Adrenal gland (tissue), 9 donors: ENCODE measurements at regions not wholly inside any gene's neighbourhood (a gene's known extent, or its start where the extent isn't known, plus 50 kb on each side); places are given as distances from the start of the nearest gene placed in this dataset.
A peak's percentile ranks its signal among the peaks of the same experiment; 100 is the strongest.

Source experiments
- DNase-seq, 7 donors: peaks; one replicate each; pipeline ENCODE4 v3.0.0-alpha.2; 2019 to 2020
- H3K27ac ChIP-seq, 5 donors: fragments of 200-600 bp; sonication (generic) in 4 of 5; 1 replicate in 3 of 5; 2 replicates in 2 of 5; pipeline versions ENCODE4 v1.5.1 to v1.8.0; 2016 to 2020; ENCODE audit warnings: mild to moderate bottlenecking in 1 of 5
- H3K27me3 ChIP-seq: fragments of 200-600 bp; 2 replicates; pipeline ENCODE4 v1.8.0; 2021
- H3K36me3 ChIP-seq, 2 donors: fragments of 200-600 bp; replicated peaks in 1 of 2; 1 replicate in 1 of 2; 2 replicates in 1 of 2; pipeline versions ENCODE4 v1.5.1 to v1.8.0; 2018 to 2022
- H3K4me1 ChIP-seq, 2 donors: fragments of 200-600 bp; replicated peaks in 1 of 2; 1 replicate in 1 of 2; 2 replicates in 1 of 2; pipeline versions ENCODE4 v1.5.1 to v1.8.0; 2018 to 2021
- H3K4me3 ChIP-seq, 4 donors: fragments of 200-600 bp; sonication (generic) in 3 of 4; one replicate each; pipeline ENCODE4 v1.5.1; 2016 to 2018
- H3K9me3 ChIP-seq, 3 donors: fragments of 200-600 bp; sonication (generic) in 1 of 3; replicated peaks in 1 of 3; 1 replicate in 2 of 3; 2 replicates in 1 of 3; pipeline versions ENCODE4 v1.5.1 to v1.8.0; 2016 to 2021
- CTCF ChIP-seq, 6 experiments: fragments of 450-650 bp in 4 of 6; fragments of 200-600 bp in 2 of 6; sonication (generic) in 1 of 6; IDR thresholded peaks; 1 replicate in 5 of 6; 2 replicates in 1 of 6; pipeline versions ENCODE4 v1.5.1 to v1.8.0; 2016 to 2021; ENCODE audit warnings: antibody characterized with exemption in 6 of 6, mild to moderate bottlenecking in 2 of 6, moderate library complexity in 1 of 6
- POLR2A ChIP-seq, 2 donors: fragments of 450-650 bp; IDR thresholded peaks; one replicate each; pipeline ENCODE4 v1.6.1; 2017; ENCODE audit warnings: antibody characterized with exemption in 2 of 2, mild to moderate bottlenecking in 2 of 2, moderate library complexity in 1 of 2
- WGBS, 4 donors: extraction: QIAGEN DNeasy Blood & Tissue Kit in 2 of 4; methylation state at CpG; one replicate each; pipeline versions ENCODE4 v1.1.5 to v1.1.7; 2013 to 2017; 5-methylcytosine and 5-hydroxymethylcytosine counted together
- intact Hi-C, 2 donors: fragments of 100-400 bp; cut with DNase I; formaldehyde crosslinking; loops; one replicate each; pipeline versions ENCODE4 v1.14.1 to v1.15.0; 2022 to 2023
- donor health status: healthy with polysubstance abuse.
- donor health status: Bipolar disorder and iron deficiency.
- donor health status: DM: yes; HTN: yes; CAD: no.
- donor health status: DM: no; HTN: no; CAD: no.
- donor health status: DM: no; HTN: no; CAD: no.

GRCh38 chr6:169968541-169969270, 217.3 kb downstream of the ERMARD start:
- H3K36me3 ChIP-seq = no peaks in the 10 kb centered on the region
- intact Hi-C loops = no loop called here

GRCh38 chr6:169967687-169968086, 216.3 kb downstream of the ERMARD start:
- WGBS, 4 donors = 61 to 71% (median 65%) methylated on average over 8 of the region's 8 CpGs

More at GRCh38 chr6:169968541-169969270, 217.3 kb downstream of the ERMARD start:
- H3K27ac ChIP-seq = no peak overlapping the region
- DNase-seq = peak in 3 of 7 donors; percentile 14 to 17 (median 17)
- TF ChIP-seq POLR2A (IDR thresholded peaks at IDR 0.05) (no peak), CTCF (IDR thresholded peaks at IDR 0.05) (no peak)
- no peaks in the 10 kb centered on the region for H3K4me1 ChIP-seq
- 67 to 75% (median 72%) methylated on average over 14 to 15 of the region's 15 CpGs for WGBS, 4 donors
- no peak overlapping the region for H3K4me3 ChIP-seq
- no peaks in the 10 kb centered on the region for H3K27me3 ChIP-seq
- H3K9me3 ChIP-seq = no peaks in the 10 kb centered on the region

GRCh38 chr6:169966312-169967181, 215.1 kb downstream of the ERMARD start:
- no peaks in the 10 kb centered on the region for H3K36me3 ChIP-seq
- H3K4me1 ChIP-seq = no peaks in the 10 kb centered on the region
- H3K27me3 ChIP-seq = peaks cover 15% of the 10 kb centered on the region
- peak in 1 of 7 donors; percentile 12 for DNase-seq
- 82 to 89% (median 85%) methylated on average over 19 to 20 of the region's 20 CpGs for WGBS, 4 donors
- H3K9me3 ChIP-seq = no peaks in the 10 kb centered on the region
- intact Hi-C loops = no loop called here
- H3K27ac ChIP-seq = no peak overlapping the region
- TF ChIP-seq CTCF (IDR thresholded peaks at IDR 0.05) (no peak), POLR2A (IDR thresholded peaks at IDR 0.05) (no peak)
- H3K4me3 ChIP-seq = no peak overlapping the region

More at GRCh38 chr6:169967687-169968086, 216.3 kb downstream of the ERMARD start:
- TF ChIP-seq POLR2A (IDR thresholded peaks at IDR 0.05) (no peak), CTCF (IDR thresholded peaks at IDR 0.05) (no peak)
- no peak overlapping the region for H3K27ac ChIP-seq
- intact Hi-C loops = no loop called here
- peaks cover 3% of the 10 kb centered on the region for H3K27me3 ChIP-seq
- no peaks in the 10 kb centered on the region for H3K4me1 ChIP-seq
- no peak overlapping the region for H3K4me3 ChIP-seq
- no peaks in the 10 kb centered on the region for H3K36me3 ChIP-seq
- peak in 2 of 7 donors; percentile 5 for DNase-seq
- no peaks in the 10 kb centered on the region for H3K9me3 ChIP-seq

- 82 to 87% (median 84%) methylated on average over 17 to 25 of the region's 25 CpGs for WGBS, 4 donors
- peak in 1 of 7 donors; percentile 13 for DNase-seq
- Histone ChIP-seq H3K27me3 (peaks cover 17% of the 10 kb centered on the region), H3K27ac (no peak overlapping the region), H3K4me3 (no peak overlapping the region), H3K36me3 (no peaks in the 10 kb centered on the region), H3K9me3 (no peaks in the 10 kb centered on the region), H3K4me1 (no peaks in the 10 kb centered on the region)
- TF ChIP-seq CTCF (IDR thresholded peaks at IDR 0.05) (no peak), POLR2A (IDR thresholded peaks at IDR 0.05) (no peak)
- intact Hi-C loops = no loop called here
Observed at GRCh38 chr6:169965657-169966311, 214.4 kb downstream of the ERMARD start.
